ENCODE measurements at regions not wholly inside any gene's neighbourhood (a gene's known extent, or its start where the extent isn't known, plus 50 kb on each side); places are given as distances from the start of the nearest gene placed in this dataset.
A peak's percentile ranks its signal among the peaks of the same experiment; 100 is the strongest.

- DNase-seq, result no peak
Measured at GRCh38 chr2:858646-859045, 92.0 kb upstream of the SNTG2 start.

- no peak for DNase-seq
Measured at GRCh38 chr2:857937-858336, 92.7 kb upstream of the SNTG2 start.

- DNase-seq, result no peak
Measured at GRCh38 chr2:857081-857480, 93.6 kb upstream of the SNTG2 start.

- DNase-seq, result no peak
Measured at GRCh38 chr2:856456-856855, 94.2 kb upstream of the SNTG2 start.

GRCh38 chr2:856041-856440, 94.6 kb upstream of the SNTG2 start:
- no peak for DNase-seq

- DNase-seq, result peak in 1 of 2 donors; percentile 21
Measured at GRCh38 chr2:855177-855576, 95.5 kb upstream of the SNTG2 start.

- peak in 1 of 2 donors; percentile 40 for DNase-seq
Measured at GRCh38 chr2:854460-854859, 96.2 kb upstream of the SNTG2 start.

GRCh38 chr2:853203-853870, 97.3 kb upstream of the SNTG2 start:
- DNase-seq, result no peak

- DNase-seq, result no peak
Measured at GRCh38 chr2:852168-852567, 98.5 kb upstream of the SNTG2 start.

- DNase-seq, result no peak
Measured at GRCh38 chr2:851680-852079, 99.0 kb upstream of the SNTG2 start.

GRCh38 chr2:851078-851477, 99.6 kb upstream of the SNTG2 start:
- DNase-seq, result no peak

GRCh38 chr2:850429-850828, 100.2 kb upstream of the SNTG2 start:
- no peak for DNase-seq

- DNase-seq, result no peak
Measured at GRCh38 chr2:848099-848498, 102.5 kb upstream of the SNTG2 start.

GRCh38 chr2:847669-848068, 103.0 kb upstream of the SNTG2 start:
- no peak for DNase-seq

GRCh38 chr2:844715-845114, 105.9 kb upstream of the SNTG2 start:
- no peak for DNase-seq

- DNase-seq, result no peak
Measured at GRCh38 chr2:842151-842803, 108.4 kb upstream of the SNTG2 start.

GRCh38 chr2:841036-841435, 109.6 kb upstream of the SNTG2 start:
- DNase-seq, result no peak

GRCh38 chr2:834233-834632, 116.4 kb upstream of the SNTG2 start:
- no peak for DNase-seq

- DNase-seq, result no peak
Measured at GRCh38 chr2:833180-833579, 117.5 kb upstream of the SNTG2 start.

GRCh38 chr2:832635-833034, 118.0 kb upstream of the SNTG2 start:
- DNase-seq, result no peak

- DNase-seq, result no peak
Measured at GRCh38 chr2:831622-832021, 119.0 kb upstream of the SNTG2 start.

GRCh38 chr2:831225-831536, 119.5 kb upstream of the SNTG2 start:
- no peak for DNase-seq

GRCh38 chr2:830419-831224, 120.0 kb upstream of the SNTG2 start:
- DNase-seq, result no peak

- DNase-seq, result no peak
Measured at GRCh38 chr2:829047-829446, 121.6 kb upstream of the SNTG2 start.
